H1 (cell line): ENCODE measurements at regions not wholly inside any gene's neighbourhood (a gene's known extent, or its start where the extent isn't known, plus 50 kb on each side); places are given as distances from the start of the nearest gene placed in this dataset.

Experiments
- CEBPB ChIP-seq: IDR thresholded peaks from 2 replicates; pipeline ENCODE4 v1.6.1; 2012; ENCODE audit warnings: low read depth, low read length
- CHD2 ChIP-seq: IDR thresholded peaks from 2 replicates; pipeline ENCODE4 v1.6.1; 2012; ENCODE audit warnings: low read length, improper control_type of control experiment
- EZH2 ChIP-seq: fragments of 200-600 bp; sonication (generic); IDR thresholded peaks from 2 replicates; pipeline ENCODE4 v1.7.1; 2012; ENCODE audit warnings: low read depth, mild to moderate bottlenecking, moderate library complexity, low read length, inconsistent platforms; ENCODE audit not compliant: severe bottlenecking
- GABPA ChIP-seq: IDR thresholded peaks from 2 replicates; pipeline ENCODE4 v1.6.1; 2011; ENCODE audit warnings: mild to moderate bottlenecking, low read length, moderate library complexity, borderline replicate concordance; ENCODE audit not compliant: insufficient read depth
- HDAC2 ChIP-seq, 2 experiments: fragments of 300-600 bp in 1 of 2; sonication (generic) in 1 of 2; IDR thresholded peaks; 2 replicates each; pipeline ENCODE4 v1.6.1; 2011 to 2012; ENCODE audit warnings: low read depth in 2 of 2, low read length in 2 of 2, mild to moderate bottlenecking in 2 of 2, moderate library complexity in 2 of 2, borderline replicate concordance in 1 of 2, inconsistent platforms in 1 of 2
- KDM1A ChIP-seq: fragments of 200-600, 300-600 bp; sonication (generic); IDR thresholded peaks from 2 replicates; pipeline ENCODE4 v1.7.1; 2016; ENCODE audit warnings: mild to moderate bottlenecking, low read length, borderline replicate concordance
- SP1 ChIP-seq: IDR thresholded peaks from 2 replicates; pipeline ENCODE4 v1.6.1; 2011; ENCODE audit warnings: low read depth, low read length
- SRF ChIP-seq: IDR thresholded peaks from 2 replicates; pipeline ENCODE4 v1.6.1; 2011; ENCODE audit warnings: mild to moderate bottlenecking, low read depth, low read length, moderate library complexity
- TAF1 ChIP-seq: IDR thresholded peaks from 2 replicates; pipeline ENCODE4 v1.6.1; 2011; ENCODE audit warnings: mild to moderate bottlenecking, low read depth, low read length
- ZNF274 ChIP-seq: IDR thresholded peaks from 2 replicates; pipeline ENCODE4 v1.7.0; 2012; ENCODE audit warnings: low read length, borderline replicate concordance; ENCODE audit errors: extremely low read depth
- TF ChIP-seq, protein P1 (sequence below), 3 experiments: IDR thresholded peaks; 1 replicate in 2 of 3; 2 replicates in 1 of 3; pipeline versions ENCODE4 v1.5.1 to v1.6.1; 2011; ENCODE audit warnings: low read length in 3 of 3, mild to moderate bottlenecking in 3 of 3, inconsistent platforms in 2 of 3, low read depth in 1 of 3, moderate library complexity in 1 of 3; ENCODE audit not compliant: insufficient read depth in 1 of 3; ENCODE audit errors: control extremely low read depth in 1 of 3
- TF ChIP-seq, protein P2 (sequence below): IDR thresholded peaks from 2 replicates; pipeline ENCODE4 v1.6.1; 2011; ENCODE audit warnings: low read depth, mild to moderate bottlenecking, low read length; ENCODE audit not compliant: insufficient read depth
- TF ChIP-seq, protein P3 (sequence below): IDR thresholded peaks from 2 replicates; pipeline ENCODE4 v1.6.1; 2012; ENCODE audit warnings: low read length, inconsistent platforms
- TF ChIP-seq, protein P4 (sequence below): IDR thresholded peaks from 2 replicates; pipeline ENCODE4 v1.6.1; 2011; ENCODE audit warnings: low read length, improper control_type of control experiment

GRCh38 chr11:45053736-45054446, 92.5 kb upstream of the PRDM11 start:
- TF ChIP-seq CEBPB (no peak), EZH2 (no peak), SRF (no peak), CHD2 (no peak), KDM1A (no peak), ZNF274 (no peak), HDAC2 (IDR thresholded peaks at IDR 0.05; ENCODE audit: borderline replicate concordance in 1 of 2, low read depth in 2 of 2, low read length in 2 of 2) (no peak), TAF1 (no peak), SP1 (no peak), GABPA (no peak)
- TF ChIP-seq, protein P1, sequence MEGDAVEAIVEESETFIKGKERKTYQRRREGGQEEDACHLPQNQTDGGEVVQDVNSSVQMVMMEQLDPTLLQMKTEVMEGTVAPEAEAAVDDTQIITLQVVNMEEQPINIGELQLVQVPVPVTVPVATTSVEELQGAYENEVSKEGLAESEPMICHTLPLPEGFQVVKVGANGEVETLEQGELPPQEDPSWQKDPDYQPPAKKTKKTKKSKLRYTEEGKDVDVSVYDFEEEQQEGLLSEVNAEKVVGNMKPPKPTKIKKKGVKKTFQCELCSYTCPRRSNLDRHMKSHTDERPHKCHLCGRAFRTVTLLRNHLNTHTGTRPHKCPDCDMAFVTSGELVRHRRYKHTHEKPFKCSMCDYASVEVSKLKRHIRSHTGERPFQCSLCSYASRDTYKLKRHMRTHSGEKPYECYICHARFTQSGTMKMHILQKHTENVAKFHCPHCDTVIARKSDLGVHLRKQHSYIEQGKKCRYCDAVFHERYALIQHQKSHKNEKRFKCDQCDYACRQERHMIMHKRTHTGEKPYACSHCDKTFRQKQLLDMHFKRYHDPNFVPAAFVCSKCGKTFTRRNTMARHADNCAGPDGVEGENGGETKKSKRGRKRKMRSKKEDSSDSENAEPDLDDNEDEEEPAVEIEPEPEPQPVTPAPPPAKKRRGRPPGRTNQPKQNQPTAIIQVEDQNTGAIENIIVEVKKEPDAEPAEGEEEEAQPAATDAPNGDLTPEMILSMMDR (IDR thresholded peaks at IDR 0.05; ENCODE audit: control extremely low read depth in 1 of 3, insufficient read depth in 1 of 3, low read depth in 1 of 3, low read length in 3 of 3): no peak
- TF ChIP-seq, protein P2, sequence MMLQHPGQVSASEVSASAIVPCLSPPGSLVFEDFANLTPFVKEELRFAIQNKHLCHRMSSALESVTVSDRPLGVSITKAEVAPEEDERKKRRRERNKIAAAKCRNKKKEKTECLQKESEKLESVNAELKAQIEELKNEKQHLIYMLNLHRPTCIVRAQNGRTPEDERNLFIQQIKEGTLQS: no peak
- TF ChIP-seq, protein P3, sequence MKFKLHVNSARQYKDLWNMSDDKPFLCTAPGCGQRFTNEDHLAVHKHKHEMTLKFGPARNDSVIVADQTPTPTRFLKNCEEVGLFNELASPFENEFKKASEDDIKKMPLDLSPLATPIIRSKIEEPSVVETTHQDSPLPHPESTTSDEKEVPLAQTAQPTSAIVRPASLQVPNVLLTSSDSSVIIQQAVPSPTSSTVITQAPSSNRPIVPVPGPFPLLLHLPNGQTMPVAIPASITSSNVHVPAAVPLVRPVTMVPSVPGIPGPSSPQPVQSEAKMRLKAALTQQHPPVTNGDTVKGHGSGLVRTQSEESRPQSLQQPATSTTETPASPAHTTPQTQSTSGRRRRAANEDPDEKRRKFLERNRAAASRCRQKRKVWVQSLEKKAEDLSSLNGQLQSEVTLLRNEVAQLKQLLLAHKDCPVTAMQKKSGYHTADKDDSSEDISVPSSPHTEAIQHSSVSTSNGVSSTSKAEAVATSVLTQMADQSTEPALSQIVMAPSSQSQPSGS: no peak
- TF ChIP-seq, protein P4, sequence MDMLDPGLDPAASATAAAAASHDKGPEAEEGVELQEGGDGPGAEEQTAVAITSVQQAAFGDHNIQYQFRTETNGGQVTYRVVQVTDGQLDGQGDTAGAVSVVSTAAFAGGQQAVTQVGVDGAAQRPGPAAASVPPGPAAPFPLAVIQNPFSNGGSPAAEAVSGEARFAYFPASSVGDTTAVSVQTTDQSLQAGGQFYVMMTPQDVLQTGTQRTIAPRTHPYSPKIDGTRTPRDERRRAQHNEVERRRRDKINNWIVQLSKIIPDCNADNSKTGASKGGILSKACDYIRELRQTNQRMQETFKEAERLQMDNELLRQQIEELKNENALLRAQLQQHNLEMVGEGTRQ: no peak
